GM18502 (cell line): ENCODE measurements at regions not wholly inside any gene's neighbourhood (a gene's known extent, or its start where the extent isn't known, plus 50 kb on each side); places are given as distances from the start of the nearest gene placed in this dataset.

Experiments used
- ATAC-seq: cut with Tn5 transposase; IDR thresholded peaks from one replicate; pipeline ENCODE4 v1.9.1; 2021; ENCODE audit warnings: mild to moderate bottlenecking; ENCODE audit not compliant: unreplicated experiment, poor library complexity

GRCh38 chr2:103103678-103104077 is 341.8 kb downstream of the TMEM182 start:
- ATAC-seq: no peak

GRCh38 chr2:103119352-103119751 is 357.5 kb downstream of the TMEM182 start:
- no peak for ATAC-seq

GRCh38 chr2:103121106-103121505 is 359.3 kb downstream of the TMEM182 start:
- ATAC-seq: no peak

- no peak for ATAC-seq
Measured at GRCh38 chr2:103123516-103123915, 361.7 kb downstream of the TMEM182 start.

GRCh38 chr2:103130857-103131256 is 369.0 kb downstream of the TMEM182 start:
- ATAC-seq: no peak

DNA sequence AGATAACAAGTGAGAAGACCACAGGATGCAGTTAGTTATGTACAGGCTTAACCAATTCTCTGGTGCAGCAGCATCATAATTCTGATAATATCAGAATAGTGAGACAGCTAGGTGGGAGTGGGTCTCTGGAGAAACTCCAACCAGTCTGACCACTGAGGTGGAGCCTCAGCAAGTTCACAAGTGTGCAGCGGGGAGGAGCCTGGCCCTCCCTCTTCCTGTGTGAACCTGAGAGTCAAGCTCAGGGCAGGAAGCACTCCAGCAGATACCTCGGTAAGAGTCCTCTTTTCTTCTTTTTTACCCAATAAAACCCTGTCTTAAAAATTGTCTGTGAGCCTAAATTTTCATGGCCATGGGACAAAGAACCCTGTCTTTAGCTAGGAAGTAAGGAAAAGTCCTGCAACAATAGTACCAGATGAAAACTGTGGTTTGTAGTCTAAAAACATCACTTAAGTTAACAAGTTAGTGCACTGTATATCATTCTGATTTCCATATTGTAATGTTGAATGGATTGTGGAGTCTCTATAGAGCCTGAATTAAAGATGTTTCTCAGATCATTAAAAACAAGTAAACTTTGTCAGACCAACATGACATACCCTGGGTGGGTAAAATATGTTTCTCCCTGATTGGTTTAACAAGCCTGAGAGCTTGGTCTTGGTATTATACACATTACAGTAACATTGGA is 370.8 kb downstream of the TMEM182 start:
- no peak for ATAC-seq

- ATAC-seq: no peak
Measured at GRCh38 chr2:103135679-103136078, 373.8 kb downstream of the TMEM182 start.

DNA sequence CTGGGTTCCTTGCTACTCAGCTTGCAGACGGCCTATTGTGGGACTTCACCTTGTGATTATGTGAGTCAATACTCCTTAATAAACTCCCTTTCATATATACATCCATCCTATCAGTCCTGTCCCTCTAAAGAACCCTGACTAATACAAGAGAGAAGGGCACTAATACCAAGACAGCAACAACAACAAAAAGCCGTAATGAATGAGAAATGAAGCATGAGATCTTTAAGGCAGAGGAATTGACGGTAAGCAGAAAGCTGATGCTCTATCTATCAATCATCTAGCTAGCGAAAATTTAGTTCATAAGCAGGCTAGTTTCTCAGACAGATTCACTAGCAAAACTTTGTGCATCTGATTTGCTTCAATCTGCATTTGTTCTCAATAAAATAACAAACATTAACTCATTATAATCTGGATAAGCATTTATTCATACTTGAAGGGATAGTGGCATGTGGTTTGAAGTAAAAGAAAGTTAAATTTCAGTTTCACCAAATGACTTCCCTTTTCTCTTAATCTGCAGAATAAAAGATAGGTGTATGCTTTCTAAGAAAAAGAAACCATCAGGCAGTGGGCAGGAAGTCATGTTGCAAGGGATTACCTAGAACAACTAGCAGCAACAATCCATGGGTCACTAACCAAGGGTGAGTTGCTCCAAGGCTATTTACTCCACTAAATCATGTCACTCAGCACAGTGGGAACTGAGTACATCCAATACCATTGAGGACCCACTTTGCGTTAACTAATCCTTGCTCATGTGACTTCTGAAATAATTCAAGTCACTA is 376.5 kb downstream of the TMEM182 start:
- no peak for ATAC-seq

- ATAC-seq: no peak
Measured at GRCh38 chr2:103139628-103140268, 377.9 kb downstream of the TMEM182 start.

- no peak for ATAC-seq
Measured at GRCh38 chr2:103144837-103145236, 383.0 kb downstream of the TMEM182 start.

DNA sequence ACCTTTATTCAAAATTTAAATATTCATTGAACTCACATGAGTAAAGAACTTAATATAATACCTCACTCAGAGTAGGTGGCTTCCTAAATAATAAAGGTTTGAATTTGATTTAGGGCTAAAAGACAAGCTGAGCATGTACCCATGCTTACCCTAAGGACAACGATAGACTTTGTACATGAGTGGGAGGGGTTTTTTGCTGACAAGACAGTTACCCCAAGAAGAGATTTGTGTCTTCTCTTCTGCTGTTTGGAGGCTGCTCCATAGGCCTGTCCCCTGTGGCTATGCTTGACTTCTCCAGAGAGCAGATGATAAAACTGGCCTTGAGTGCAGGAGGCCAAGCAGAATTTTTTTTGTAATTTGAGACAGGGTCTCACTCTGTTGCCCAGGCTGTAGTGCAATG is 383.9 kb downstream of the TMEM182 start:
- no peak for ATAC-seq

- no peak for ATAC-seq
Measured at GRCh38 chr2:103151046-103151445, 389.2 kb downstream of the TMEM182 start.

GRCh38 chr2:103152556-103152955 is 390.7 kb downstream of the TMEM182 start:
- no peak for ATAC-seq

DNA sequence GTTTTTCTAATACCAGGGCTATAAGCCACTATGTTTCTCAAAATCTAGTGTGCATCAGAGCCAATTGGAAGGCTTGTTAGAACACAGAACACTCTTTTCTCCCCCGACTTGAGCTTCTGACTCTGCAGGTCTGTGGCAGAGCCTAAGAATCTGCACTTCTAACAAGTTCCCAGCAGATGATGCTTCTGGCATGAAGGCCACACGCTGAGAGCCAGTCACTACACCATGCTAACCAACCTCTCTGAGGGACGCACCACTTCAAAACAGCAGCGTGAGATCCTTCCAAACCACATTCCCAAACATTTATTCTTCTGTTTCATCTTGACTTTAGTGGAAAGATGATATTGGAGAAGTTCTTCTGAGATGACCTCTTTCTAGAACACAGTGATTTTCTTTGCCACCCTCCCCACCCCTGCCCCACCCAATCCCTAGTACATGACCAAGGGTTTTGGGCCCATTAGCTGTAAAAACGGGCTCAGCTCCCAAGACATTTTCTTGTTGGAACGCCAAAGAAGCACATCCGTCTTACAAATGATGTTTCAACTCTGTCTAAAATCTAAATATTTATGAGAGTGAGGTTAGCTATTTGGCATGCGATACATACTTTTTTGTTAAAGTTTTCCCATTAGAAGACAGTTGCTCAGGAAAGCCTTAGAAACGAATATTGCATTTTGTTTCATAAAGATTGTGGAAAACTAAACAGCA is 391.9 kb downstream of the TMEM182 start:
- no peak for ATAC-seq

GRCh38 chr2:103155308-103155707 is 393.5 kb downstream of the TMEM182 start:
- no peak for ATAC-seq

DNA sequence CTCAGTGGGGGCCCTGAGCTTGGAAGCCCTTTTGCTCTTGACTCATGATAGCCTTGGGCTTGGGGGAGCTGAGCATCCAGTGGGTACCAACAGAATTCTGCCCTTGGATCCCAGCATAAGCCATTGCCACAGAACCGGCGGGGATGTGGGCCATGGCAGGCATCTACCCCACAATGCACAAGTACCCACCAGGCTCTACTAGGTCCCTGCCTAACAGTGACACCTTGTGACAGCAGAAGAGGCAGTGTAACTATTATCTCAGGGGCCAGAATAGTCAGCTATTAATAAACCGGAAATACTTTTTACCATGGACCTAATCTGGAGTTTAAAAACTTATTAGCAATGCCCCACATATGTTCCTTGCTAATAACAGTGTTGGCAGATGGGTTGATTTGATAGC is 397.2 kb downstream of the TMEM182 start:
- ATAC-seq: no peak

- peak; percentile 86 for ATAC-seq
Measured at GRCh38 chr2:103161456-103162289, 399.8 kb downstream of the TMEM182 start.

- no peak for ATAC-seq
Measured at GRCh38 chr2:103164748-103165147, 402.9 kb downstream of the TMEM182 start.

GRCh38 chr2:103165836-103166235 is 404.0 kb downstream of the TMEM182 start:
- no peak for ATAC-seq
